IPS-18a (cell line): ENCODE measurements at regions not wholly inside any gene's neighbourhood (a gene's known extent, or its start where the extent isn't known, plus 50 kb on each side); places are given as distances from the start of the nearest gene placed in this dataset.

Source experiments
- H3K27ac ChIP-seq: one replicate; pipeline ENCODE4 v1.5.1; 2013; ENCODE audit warnings: low read length
- H3K27me3 ChIP-seq: one replicate; pipeline ENCODE4 v1.6.1; 2013; ENCODE audit warnings: mild to moderate bottlenecking, low read length; ENCODE audit not compliant: control insufficient read depth, insufficient read depth
- H3K36me3 ChIP-seq: one replicate; pipeline ENCODE4 v1.6.1; 2013; ENCODE audit warnings: low read depth, low read length; ENCODE audit not compliant: control insufficient read depth
- H3K4me1 ChIP-seq: one replicate; pipeline ENCODE4 v1.6.1; 2013; ENCODE audit warnings: low read depth, low read length; ENCODE audit not compliant: control insufficient read depth
- H3K4me3 ChIP-seq: one replicate; pipeline ENCODE4 v1.5.1; 2013; ENCODE audit warnings: low read length
- H3K9ac ChIP-seq: one replicate; pipeline ENCODE4 v1.6.1; 2013; ENCODE audit warnings: mild to moderate bottlenecking, low read length, moderate library complexity
- H3K9me3 ChIP-seq: one replicate; pipeline ENCODE4 v1.6.1; 2013; ENCODE audit warnings: low read depth, low read length; ENCODE audit not compliant: control insufficient read depth

- Histone ChIP-seq H3K9me3 (peaks cover 50% of the 10 kb centered on the region), H3K4me1 (no peaks in the 10 kb centered on the region), H3K27me3 (no peaks in the 10 kb centered on the region), H3K27ac (no peak overlapping the region), H3K9ac (no peak overlapping the region), H3K4me3 (no peak overlapping the region), H3K36me3 (no peaks in the 10 kb centered on the region)
Measured at GRCh38 chr12:60644076-60644475, 1048.2 kb downstream of the SLC16A7 start.

- no peak overlapping the region for H3K9ac ChIP-seq
- H3K36me3 ChIP-seq: no peaks in the 10 kb centered on the region
- H3K4me3 ChIP-seq: no peak overlapping the region
- no peaks in the 10 kb centered on the region for H3K27me3 ChIP-seq
- H3K27ac ChIP-seq: no peak overlapping the region
- H3K4me1 ChIP-seq: peaks cover 13% of the 10 kb centered on the region
- no peaks in the 10 kb centered on the region for H3K9me3 ChIP-seq
Measured at GRCh38 chr12:60666895-60667294, 1071.1 kb downstream of the SLC16A7 start.

- H3K27me3 ChIP-seq: no peaks in the 10 kb centered on the region
- H3K9me3 ChIP-seq: no peaks in the 10 kb centered on the region
- no peak overlapping the region for H3K27ac ChIP-seq
- no peaks in the 10 kb centered on the region for H3K36me3 ChIP-seq
- H3K4me3 ChIP-seq: no peak overlapping the region
- no peak overlapping the region for H3K9ac ChIP-seq
- H3K4me1 ChIP-seq: peaks cover 13% of the 10 kb centered on the region
Measured at GRCh38 chr12:60672949-60673348, 1077.1 kb downstream of the SLC16A7 start.

GRCh38 chr12:60684988-60685655 is 1089.3 kb downstream of the SLC16A7 start:
- H3K9me3 ChIP-seq: peaks cover 6% of the 10 kb centered on the region
- no peaks in the 10 kb centered on the region for H3K27me3 ChIP-seq
- H3K4me3 ChIP-seq: no peak overlapping the region
- H3K27ac ChIP-seq: no peak overlapping the region
- no peak overlapping the region for H3K9ac ChIP-seq
- H3K36me3 ChIP-seq: no peaks in the 10 kb centered on the region
- no peaks in the 10 kb centered on the region for H3K4me1 ChIP-seq

GRCh38 chr12:60689137-60689536 is 1093.3 kb downstream of the SLC16A7 start:
- Histone ChIP-seq H3K27ac (no peak overlapping the region), H3K4me3 (no peak overlapping the region), H3K9ac (no peak overlapping the region), H3K27me3 (no peaks in the 10 kb centered on the region), H3K4me1 (no peaks in the 10 kb centered on the region), H3K9me3 (no peaks in the 10 kb centered on the region), H3K36me3 (no peaks in the 10 kb centered on the region)

GRCh38 chr12:60693019-60693626 is 1097.3 kb downstream of the SLC16A7 start:
- Histone ChIP-seq H3K9me3 (no peaks in the 10 kb centered on the region), H3K36me3 (no peaks in the 10 kb centered on the region), H3K27ac (no peak overlapping the region), H3K27me3 (no peaks in the 10 kb centered on the region), H3K4me3 (no peak overlapping the region), H3K9ac (no peak overlapping the region), H3K4me1 (no peaks in the 10 kb centered on the region)

- Histone ChIP-seq H3K36me3 (no peaks in the 10 kb centered on the region), H3K27ac (no peak overlapping the region), H3K27me3 (no peaks in the 10 kb centered on the region), H3K9ac (no peak overlapping the region), H3K9me3 (no peaks in the 10 kb centered on the region), H3K4me3 (no peak overlapping the region), H3K4me1 (no peaks in the 10 kb centered on the region)
Measured at GRCh38 chr12:60704171-60704914, 1108.5 kb downstream of the SLC16A7 start.

- Histone ChIP-seq H3K9me3 (no peaks in the 10 kb centered on the region), H3K4me3 (no peak overlapping the region), H3K27me3 (no peaks in the 10 kb centered on the region), H3K27ac (no peak overlapping the region), H3K9ac (no peak overlapping the region), H3K36me3 (no peaks in the 10 kb centered on the region), H3K4me1 (no peaks in the 10 kb centered on the region)
Measured at GRCh38 chr12:60710246-60710645, 1114.4 kb downstream of the SLC16A7 start.

- no peaks in the 10 kb centered on the region for H3K27me3 ChIP-seq
Measured at GRCh38 chr12:60714141-60714900, 1118.5 kb downstream of the SLC16A7 start.

GRCh38 chr12:60724475-60724874 is 1128.6 kb downstream of the SLC16A7 start:
- no peak overlapping the region for H3K4me3 ChIP-seq
- no peak overlapping the region for H3K27ac ChIP-seq
- H3K9ac ChIP-seq: no peak overlapping the region
- H3K36me3 ChIP-seq: no peaks in the 10 kb centered on the region
- H3K9me3 ChIP-seq: no peaks in the 10 kb centered on the region
- H3K27me3 ChIP-seq: no peaks in the 10 kb centered on the region
- no peaks in the 10 kb centered on the region for H3K4me1 ChIP-seq

More at GRCh38 chr12:60714141-60714900, 1118.5 kb downstream of the SLC16A7 start:
- H3K27ac ChIP-seq: no peak overlapping the region
- H3K36me3 ChIP-seq: no peaks in the 10 kb centered on the region
- no peak overlapping the region for H3K4me3 ChIP-seq
- H3K9ac ChIP-seq: no peak overlapping the region
- no peaks in the 10 kb centered on the region for H3K4me1 ChIP-seq
- no peaks in the 10 kb centered on the region for H3K9me3 ChIP-seq

- no peak overlapping the region for H3K27ac ChIP-seq
- H3K4me3 ChIP-seq: no peak overlapping the region
- no peaks in the 10 kb centered on the region for H3K36me3 ChIP-seq
- H3K9me3 ChIP-seq: no peaks in the 10 kb centered on the region
- H3K9ac ChIP-seq: no peak overlapping the region
- H3K27me3 ChIP-seq: no peaks in the 10 kb centered on the region
- no peaks in the 10 kb centered on the region for H3K4me1 ChIP-seq
Measured at GRCh38 chr12:60724984-60725383, 1129.2 kb downstream of the SLC16A7 start.
